ENCODE measurements at regions not wholly inside any gene's neighbourhood (a gene's known extent, or its start where the extent isn't known, plus 50 kb on each side); places are given as distances from the start of the nearest gene placed in this dataset.

DNA sequence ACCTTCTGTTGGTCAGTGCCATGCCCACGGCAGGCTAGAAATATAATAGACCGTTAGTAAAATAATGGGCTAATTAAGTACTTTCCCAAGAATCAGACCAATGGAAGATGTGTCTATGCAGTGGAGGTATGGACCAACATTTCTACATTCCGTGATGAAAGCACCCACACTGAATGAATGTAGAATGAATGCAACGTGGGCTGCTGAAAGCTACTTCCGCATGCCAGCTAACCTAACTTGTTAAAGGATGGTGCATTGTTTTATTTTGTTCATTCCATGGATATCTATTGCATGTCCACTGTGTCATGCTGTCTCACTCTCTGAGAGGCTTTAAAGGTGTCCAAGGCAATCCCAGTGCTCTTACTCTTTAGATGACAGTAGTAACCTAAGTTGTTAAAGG lies 112.9 kb upstream of the CAV2 start:
- no peaks in the 10 kb centered on the region for H3F3A ChIP-seq (ENCODE audit: insufficient read depth, low read length)
- no peaks in the 10 kb centered on the region for H3K27me3 ChIP-seq (ENCODE audit: insufficient read depth, low read length)
- H3K4me2 ChIP-seq (ENCODE audit: low read length): no peak overlapping the region
- no peak overlapping the region for H3K4me3 ChIP-seq (ENCODE audit: low read depth, low read length, poor library complexity, severe bottlenecking)
- H3K9me2 ChIP-seq (ENCODE audit: low read depth, low read length): no peaks in the 10 kb centered on the region
- H3K79me2 ChIP-seq (ENCODE audit: insufficient read depth, low read length): no peaks in the 10 kb centered on the region
- no peak overlapping the region for H2AFZ ChIP-seq (ENCODE audit: low read length)
- TF ChIP-seq EZH2 (IDR thresholded peaks at IDR 0.05; ENCODE audit: borderline replicate concordance, low read length): no peak
- TF ChIP-seq, protein P1, sequence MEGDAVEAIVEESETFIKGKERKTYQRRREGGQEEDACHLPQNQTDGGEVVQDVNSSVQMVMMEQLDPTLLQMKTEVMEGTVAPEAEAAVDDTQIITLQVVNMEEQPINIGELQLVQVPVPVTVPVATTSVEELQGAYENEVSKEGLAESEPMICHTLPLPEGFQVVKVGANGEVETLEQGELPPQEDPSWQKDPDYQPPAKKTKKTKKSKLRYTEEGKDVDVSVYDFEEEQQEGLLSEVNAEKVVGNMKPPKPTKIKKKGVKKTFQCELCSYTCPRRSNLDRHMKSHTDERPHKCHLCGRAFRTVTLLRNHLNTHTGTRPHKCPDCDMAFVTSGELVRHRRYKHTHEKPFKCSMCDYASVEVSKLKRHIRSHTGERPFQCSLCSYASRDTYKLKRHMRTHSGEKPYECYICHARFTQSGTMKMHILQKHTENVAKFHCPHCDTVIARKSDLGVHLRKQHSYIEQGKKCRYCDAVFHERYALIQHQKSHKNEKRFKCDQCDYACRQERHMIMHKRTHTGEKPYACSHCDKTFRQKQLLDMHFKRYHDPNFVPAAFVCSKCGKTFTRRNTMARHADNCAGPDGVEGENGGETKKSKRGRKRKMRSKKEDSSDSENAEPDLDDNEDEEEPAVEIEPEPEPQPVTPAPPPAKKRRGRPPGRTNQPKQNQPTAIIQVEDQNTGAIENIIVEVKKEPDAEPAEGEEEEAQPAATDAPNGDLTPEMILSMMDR (IDR thresholded peaks at IDR 0.05; ENCODE audit: low read length): no peak
- H3K36me3 ChIP-seq (ENCODE audit: insufficient read depth, low read length): no peaks in the 10 kb centered on the region
- H4K20me1 ChIP-seq (ENCODE audit: insufficient read depth, low read length): no peaks in the 10 kb centered on the region
- H3K27ac ChIP-seq (ENCODE audit: low read depth, low read length, poor library complexity, severe bottlenecking): no peak overlapping the region
- H3K4me1 ChIP-seq (ENCODE audit: insufficient read depth, low read length, severe bottlenecking): no peaks in the 10 kb centered on the region
- H3K9ac ChIP-seq (ENCODE audit: low read length): no peak overlapping the region
- H3K9me3 ChIP-seq (ENCODE audit: low read length): no peaks in the 10 kb centered on the region

DNA sequence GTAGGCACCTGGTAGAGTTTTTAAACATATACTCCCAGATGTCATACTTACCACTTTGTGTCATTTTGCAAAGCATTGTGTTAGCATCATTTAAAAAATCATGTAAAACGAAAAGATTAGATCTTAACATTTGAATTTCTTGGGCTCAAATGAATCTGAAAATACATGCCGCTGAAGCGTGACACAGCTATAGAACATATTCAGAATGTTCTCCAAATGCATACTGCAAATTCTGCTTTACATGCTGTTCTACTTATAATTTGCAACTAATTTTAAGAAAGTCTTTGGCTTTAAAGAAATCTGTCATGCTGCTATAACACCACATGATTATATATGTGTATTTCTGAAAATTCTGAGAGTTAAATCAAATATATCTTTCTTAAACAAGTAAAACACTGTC lies 109.2 kb upstream of the CAV2 start:
- Histone ChIP-seq H3K9me2 (ENCODE audit: low read depth, low read length) (no peaks in the 10 kb centered on the region), H3K4me2 (ENCODE audit: low read length) (no peak overlapping the region), H2AFZ (ENCODE audit: low read length) (no peak overlapping the region), H3K4me3 (ENCODE audit: low read depth, low read length, poor library complexity, severe bottlenecking) (no peak overlapping the region), H3K9me3 (ENCODE audit: low read length) (no peaks in the 10 kb centered on the region), H3K79me2 (ENCODE audit: insufficient read depth, low read length) (no peaks in the 10 kb centered on the region), H3K27me3 (ENCODE audit: insufficient read depth, low read length) (no peaks in the 10 kb centered on the region), H3K27ac (ENCODE audit: low read depth, low read length, poor library complexity, severe bottlenecking) (no peak overlapping the region), H4K20me1 (ENCODE audit: insufficient read depth, low read length) (no peaks in the 10 kb centered on the region), H3K4me1 (ENCODE audit: insufficient read depth, low read length, severe bottlenecking) (no peaks in the 10 kb centered on the region), H3K9ac (ENCODE audit: low read length) (no peak overlapping the region), H3F3A (ENCODE audit: insufficient read depth, low read length) (no peaks in the 10 kb centered on the region), H3K36me3 (ENCODE audit: insufficient read depth, low read length) (no peaks in the 10 kb centered on the region)
- TF ChIP-seq, protein P1 (IDR thresholded peaks at IDR 0.05; ENCODE audit: low read length): no peak
- TF ChIP-seq EZH2 (IDR thresholded peaks at IDR 0.05; ENCODE audit: borderline replicate concordance, low read length): no peak

DNA sequence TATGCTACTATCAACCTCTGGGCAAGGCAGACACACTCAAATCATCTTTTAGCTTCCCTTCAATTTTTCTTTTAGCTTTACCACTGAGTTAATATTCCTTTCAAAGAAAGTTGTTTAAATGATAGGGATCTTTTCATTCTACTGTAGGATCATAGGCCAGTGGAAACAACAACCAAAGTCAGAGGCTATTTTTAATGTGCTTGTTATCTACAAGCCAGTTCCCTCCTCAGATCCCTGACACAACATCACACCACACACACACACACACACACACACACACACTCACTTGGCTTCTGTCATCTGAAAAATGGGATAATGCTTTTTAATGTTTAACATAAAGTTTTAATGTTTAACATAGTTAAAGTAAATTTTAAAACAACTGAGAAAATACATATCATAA lies 106.7 kb upstream of the CAV2 start:
- Histone ChIP-seq H4K20me1 (ENCODE audit: insufficient read depth, low read length) (no peaks in the 10 kb centered on the region), H3F3A (ENCODE audit: insufficient read depth, low read length) (no peaks in the 10 kb centered on the region), H3K36me3 (ENCODE audit: insufficient read depth, low read length) (no peaks in the 10 kb centered on the region), H3K4me2 (ENCODE audit: low read length) (no peak overlapping the region), H3K9ac (ENCODE audit: low read length) (no peak overlapping the region), H3K79me2 (ENCODE audit: insufficient read depth, low read length) (no peaks in the 10 kb centered on the region), H3K27me3 (ENCODE audit: insufficient read depth, low read length) (no peaks in the 10 kb centered on the region), H3K9me2 (ENCODE audit: low read depth, low read length) (no peaks in the 10 kb centered on the region), H2AFZ (ENCODE audit: low read length) (no peak overlapping the region), H3K4me3 (ENCODE audit: low read depth, low read length, poor library complexity, severe bottlenecking) (no peak overlapping the region), H3K27ac (ENCODE audit: low read depth, low read length, poor library complexity, severe bottlenecking) (no peak overlapping the region), H3K9me3 (ENCODE audit: low read length) (no peaks in the 10 kb centered on the region), H3K4me1 (ENCODE audit: insufficient read depth, low read length, severe bottlenecking) (no peaks in the 10 kb centered on the region)
- no peak for TF ChIP-seq EZH2 (IDR thresholded peaks at IDR 0.05; ENCODE audit: borderline replicate concordance, low read length)
- TF ChIP-seq, protein P1 (IDR thresholded peaks at IDR 0.05; ENCODE audit: low read length): no peak
